ENCODE measurements at regions not wholly inside any gene's neighbourhood (a gene's known extent, or its start where the extent isn't known, plus 50 kb on each side); places are given as distances from the start of the nearest gene placed in this dataset.

GRCh38 chr7:145624618-145625017, 492.0 kb upstream of the CNTNAP2 start:
- TF ChIP-seq POLR2A (IDR thresholded peaks at IDR 0.05) (no peak), CTCF (IDR thresholded peaks at IDR 0.05 in 4 of 5, conservative IDR thresholded peaks at IDR 0.05 in 1 of 5) (no peak)
